ENCODE measurements at regions not wholly inside any gene's neighbourhood (a gene's known extent, or its start where the extent isn't known, plus 50 kb on each side); places are given as distances from the start of the nearest gene placed in this dataset.

DNA sequence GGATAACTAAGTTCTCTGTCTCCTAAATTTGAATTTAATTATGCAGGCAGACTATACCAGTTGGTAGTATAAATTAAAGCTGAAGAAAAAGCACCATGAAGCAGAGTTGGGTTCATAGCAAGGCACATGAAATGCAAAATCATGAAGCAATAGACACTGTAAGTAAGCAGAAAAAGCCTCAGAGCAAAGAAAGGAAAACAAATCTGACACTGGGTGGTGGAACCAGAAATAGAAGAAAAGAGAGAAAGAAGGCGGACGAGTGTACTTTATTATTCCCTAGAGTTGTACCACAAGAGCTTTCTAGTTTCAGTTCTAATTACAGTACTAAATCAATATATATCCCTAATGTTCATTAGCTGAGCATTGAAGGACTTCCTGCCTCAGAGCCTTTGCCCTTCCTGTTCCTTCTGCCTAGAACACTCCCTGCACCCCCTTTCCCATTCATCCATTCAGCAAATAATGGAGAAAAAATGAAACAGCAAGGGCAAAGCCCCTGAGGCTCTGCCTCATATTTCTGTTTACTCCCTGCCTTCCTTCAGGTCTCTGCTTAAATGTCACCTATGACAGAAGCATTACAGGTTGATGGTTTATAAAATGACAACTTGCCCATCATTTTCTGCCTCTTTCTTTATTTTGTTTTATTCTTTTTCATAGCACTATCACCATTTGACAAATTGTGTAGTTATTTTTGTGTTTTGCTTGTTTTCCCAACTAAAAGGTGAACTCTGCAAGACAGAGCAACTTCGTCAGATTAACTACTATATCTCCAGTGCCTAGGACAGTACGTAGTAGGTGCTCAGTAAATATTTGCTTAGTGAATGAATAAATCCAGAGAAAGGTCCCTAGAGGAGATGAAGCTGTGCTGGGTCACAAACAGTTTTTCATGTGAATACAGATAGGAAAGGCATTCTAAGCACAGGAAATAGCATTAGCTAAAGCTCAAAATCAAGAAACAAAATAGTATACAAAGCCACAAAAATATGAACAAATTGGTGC, 154.0 kb upstream of the RASGEF1B start (continued):
- TF ChIP-seq PRDM15 (CRISPR knock-in tag; IDR thresholded peaks at IDR 0.05) (no peak), RAD51 (IDR thresholded peaks at IDR 0.05) (no peak), NFXL1 (IDR thresholded peaks at IDR 0.05; ENCODE audit: borderline replicate concordance) (no peak), IRF4 (IDR thresholded peaks at IDR 0.05; ENCODE audit: low read depth, low read length) (no peak)

GRCh38 chr4:81623434-81623833, 151.7 kb upstream of the RASGEF1B start:
- no peaks in the 10 kb centered on the region for H3K79me2 ChIP-seq (ENCODE audit: control insufficient read depth, insufficient read depth, low read length)
- ChIA-PET POLR2A (no interaction called here), CTCF (no interaction called here), RAD21 (ENCODE audit: unreplicated experiment) (no interaction called here), SMC1A (ENCODE audit: uncharacterized antibody, unreplicated experiment) (no interaction called here)
- H3K9ac ChIP-seq (ENCODE audit: control insufficient read depth, insufficient read depth, low read length), result no peak overlapping the region
- in situ Hi-C loops (cut with MboI) (no loop called here), intact Hi-C loops (cut with micrococcal nuclease; ENCODE audit: unreplicated experiment) (no loop called here)
- TF ChIP-seq SUZ12 (IDR thresholded peaks at IDR 0.05; ENCODE audit: unreplicated experiment) (no peak), SPI1 (IDR thresholded peaks at IDR 0.05; ENCODE audit: borderline replicate concordance, insufficient read depth, low read depth, low read length) (no peak), CHD4 (IDR thresholded peaks at IDR 0.05) (no peak), NFYA (IDR thresholded peaks at IDR 0.05; ENCODE audit: borderline replicate concordance, low read depth, low read length) (no peak), RELB (IDR thresholded peaks at IDR 0.05; ENCODE audit: low read depth) (no peak)
- no peak for DNase-seq (ENCODE audit: low read depth, low spot score)
- H2AFZ ChIP-seq (ENCODE audit: control insufficient read depth, low read depth, low read length), result no peak overlapping the region
- no peaks in the 10 kb centered on the region for H3K27me3 ChIP-seq (replicated peaks in 1 of 2; ENCODE audit: control insufficient read depth in 2 of 2, insufficient read depth in 2 of 2, low read length in 1 of 2)
- no peaks in the 10 kb centered on the region for H3K9me3 ChIP-seq (replicated peaks; ENCODE audit: control insufficient read depth, insufficient read depth, low read length)
- no peaks in the 10 kb centered on the region for H3K36me3 ChIP-seq (ENCODE audit: control insufficient read depth in 2 of 2, insufficient read depth in 2 of 2, low read length in 1 of 2)
- no peak for FAIRE-seq
- WGBS (ENCODE audit: insufficient coverage, insufficient replicate concordance, low lambda C conversion rate, missing lambda C conversion rate), result 4% methylated on average over 2 of the region's 2 CpGs
- no peak overlapping the region for H3K27ac ChIP-seq (ENCODE audit: control insufficient read depth, insufficient read depth)
- no TSS peak for BruUV-seq (replicated peaks)
- no peak for ATAC-seq
- no peaks in the 10 kb centered on the region for H4K20me1 ChIP-seq (ENCODE audit: control insufficient read depth, insufficient read depth)
- no peak overlapping the region for H3K4me3 ChIP-seq
- no peaks in the 10 kb centered on the region for H3K4me1 ChIP-seq (ENCODE audit: control insufficient read depth, insufficient read depth, low read length)
- no peak overlapping the region for H3K4me2 ChIP-seq (ENCODE audit: control insufficient read depth, insufficient read depth)

All from GM12878 (cell line).